NCI-H1417 treated with DMSO at 0.1 percent for 48 hours (cell line): ENCODE measurements at regions not wholly inside any gene's neighbourhood (a gene's known extent, or its start where the extent isn't known, plus 50 kb on each side); places are given as distances from the start of the nearest gene placed in this dataset.
"Not testable (repeated sequence)": the region's sequence is repeated elsewhere in the genome, so short reads cannot be mapped to it uniquely, and the experiment has no call there.

ENCODE experiments used
- DNase-seq: peaks from one replicate; lab custom pipeline; 2025; lab: John Stamatoyannopoulos, UW

DNA sequence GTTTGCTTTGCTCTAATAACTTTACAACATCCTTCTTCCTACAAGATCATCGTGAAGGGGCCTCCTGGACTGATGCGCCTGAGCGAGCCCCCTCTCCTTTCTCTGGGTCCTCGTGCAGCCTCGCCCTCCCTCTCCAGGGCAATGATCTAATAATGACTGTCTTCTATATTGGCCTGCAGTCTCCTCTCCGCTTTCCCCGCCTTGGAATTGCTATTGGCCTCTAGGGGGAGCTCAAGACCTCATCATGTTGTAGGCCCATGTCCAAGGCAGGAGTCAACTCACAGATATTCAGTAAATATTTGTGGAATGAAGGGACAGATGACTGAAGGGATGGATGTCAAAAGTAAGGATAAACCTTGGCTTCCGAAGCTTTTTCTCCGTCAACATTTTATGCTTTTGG is 1180.3 kb downstream of the TYW1 start:
- peak; percentile 3 for DNase-seq

GRCh38 chr7:68180761-68181160 is 1184.1 kb downstream of the TYW1 start:
- no peak for DNase-seq

- no peak for DNase-seq
Measured at GRCh38 chr7:68183176-68183575, 1186.5 kb downstream of the TYW1 start.

GRCh38 chr7:68185631-68186456 is 1189.2 kb downstream of the TYW1 start:
- no peak for DNase-seq

DNA sequence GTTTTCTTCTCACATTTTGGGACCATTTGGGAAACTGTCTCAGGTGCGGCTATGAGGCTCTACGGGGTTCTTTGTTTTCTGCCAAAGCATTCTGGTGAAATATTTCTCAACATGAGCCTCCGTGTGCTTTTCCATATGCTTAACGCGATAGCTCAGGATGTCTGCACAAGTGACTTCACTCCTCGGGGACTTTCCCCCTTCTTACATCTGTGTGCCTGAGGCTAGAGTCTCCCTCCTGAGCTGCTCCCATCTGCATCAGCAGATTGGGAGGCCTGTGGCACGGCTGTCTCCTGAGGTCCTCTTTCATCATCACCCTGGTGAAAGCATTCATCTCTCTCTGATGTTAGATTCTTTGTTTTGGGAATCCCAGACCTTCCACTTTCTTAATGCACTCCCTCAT is 1190.9 kb downstream of the TYW1 start:
- no peak for DNase-seq

GRCh38 chr7:68192941-68193340 is 1196.3 kb downstream of the TYW1 start:
- no peak for DNase-seq

- not testable (repeated sequence) for DNase-seq
Measured at GRCh38 chr7:68195642-68196041, 1199.0 kb downstream of the TYW1 start.

DNA sequence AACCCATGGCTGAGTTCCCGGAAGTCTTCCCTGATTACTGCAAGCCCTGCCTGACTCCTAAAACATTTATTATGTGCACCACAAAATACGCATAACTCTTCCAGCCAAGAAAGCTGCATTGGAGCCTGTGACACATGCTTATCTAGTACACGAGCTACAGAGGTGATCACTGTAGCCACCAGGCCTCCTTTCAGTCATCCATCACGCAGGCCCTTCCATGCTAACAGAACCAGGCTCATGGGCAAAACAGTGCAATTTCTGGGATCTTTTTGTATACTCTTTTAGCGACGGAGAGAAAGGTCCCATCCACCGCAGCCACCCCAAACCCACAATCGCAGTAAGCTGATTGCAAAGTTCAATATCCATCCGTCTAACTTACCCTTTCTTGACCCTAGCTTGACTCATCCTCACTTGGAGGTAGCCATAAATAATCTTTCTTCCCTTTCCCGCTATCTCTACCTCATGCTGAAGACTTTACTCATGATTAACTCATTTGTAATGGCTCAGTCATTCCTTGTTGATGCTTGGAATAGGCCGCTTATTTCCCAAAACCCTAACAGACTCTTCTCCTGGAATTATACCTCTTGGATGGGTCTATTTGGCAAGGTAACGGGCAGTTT is 1203.5 kb downstream of the TYW1 start:
- DNase-seq = no peak

- no peak for DNase-seq
Measured at GRCh38 chr7:68203251-68203650, 1206.6 kb downstream of the TYW1 start.

GRCh38 chr7:68205826-68206225 is 1209.2 kb downstream of the TYW1 start:
- DNase-seq = no peak

GRCh38 chr7:68206946-68207485 is 1210.4 kb downstream of the TYW1 start:
- DNase-seq = no peak

DNA sequence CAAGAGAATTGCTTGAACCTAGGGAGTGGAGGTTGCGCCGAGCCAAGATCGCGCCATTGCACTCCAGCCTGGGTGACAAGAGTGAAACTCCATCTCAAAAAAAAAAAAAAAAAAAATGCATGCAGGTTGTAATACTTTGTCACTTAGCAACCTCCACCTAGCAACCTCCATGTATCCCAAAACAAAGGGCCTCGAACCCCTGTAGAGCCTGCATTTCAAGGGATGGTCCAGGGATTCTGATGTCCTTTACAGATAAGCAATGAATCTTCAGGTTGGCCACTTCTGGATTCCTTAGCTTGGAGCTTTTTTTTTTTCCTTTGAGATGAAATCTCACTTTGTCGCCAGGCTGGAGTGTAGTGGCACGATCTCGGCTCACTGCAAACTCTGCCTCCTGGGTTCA is 1211.0 kb downstream of the TYW1 start:
- DNase-seq = no peak

DNA sequence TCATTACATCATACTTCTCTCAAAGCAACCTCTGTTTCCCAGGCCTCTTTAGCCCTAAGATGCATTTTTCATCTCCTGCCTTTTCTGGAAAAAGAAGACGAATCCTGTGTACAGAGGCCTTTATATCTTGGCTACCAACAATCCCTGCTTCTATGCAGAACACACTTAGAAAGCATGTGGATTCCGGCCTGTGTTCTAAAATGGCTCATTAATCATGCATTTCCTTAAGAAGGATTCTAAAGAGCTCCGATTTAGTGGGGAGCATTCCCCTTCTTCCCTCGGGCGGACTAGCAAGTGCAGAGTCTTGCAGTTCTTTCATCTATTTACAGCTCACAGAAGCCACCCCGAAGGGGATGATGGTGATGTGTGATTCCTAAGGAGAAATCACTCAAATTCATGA is 1212.9 kb downstream of the TYW1 start:
- DNase-seq = no peak

DNA sequence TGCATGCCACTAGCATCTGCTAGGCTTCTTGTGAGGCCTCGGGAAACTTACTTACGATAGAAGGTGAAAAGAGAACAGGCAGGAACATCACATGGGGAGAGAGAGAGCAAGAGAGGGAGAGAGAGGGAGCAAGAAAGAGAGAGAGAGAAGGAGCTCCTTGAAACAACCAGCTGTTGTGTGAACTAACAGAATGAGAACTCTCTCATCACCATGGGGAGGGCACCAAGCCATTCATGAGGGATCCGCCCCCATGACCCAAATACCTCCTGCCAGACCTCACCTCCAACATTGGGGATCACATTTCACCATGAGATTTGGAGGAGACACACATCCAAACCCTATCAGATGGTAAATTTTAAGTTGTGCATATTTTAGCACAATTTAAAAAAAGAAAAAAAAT is 1217.2 kb downstream of the TYW1 start:
- no peak for DNase-seq

GRCh38 chr7:68216051-68216450 is 1219.4 kb downstream of the TYW1 start:
- DNase-seq = no peak

- DNase-seq = no peak
Measured at GRCh38 chr7:68217426-68217825, 1220.8 kb downstream of the TYW1 start.

DNA sequence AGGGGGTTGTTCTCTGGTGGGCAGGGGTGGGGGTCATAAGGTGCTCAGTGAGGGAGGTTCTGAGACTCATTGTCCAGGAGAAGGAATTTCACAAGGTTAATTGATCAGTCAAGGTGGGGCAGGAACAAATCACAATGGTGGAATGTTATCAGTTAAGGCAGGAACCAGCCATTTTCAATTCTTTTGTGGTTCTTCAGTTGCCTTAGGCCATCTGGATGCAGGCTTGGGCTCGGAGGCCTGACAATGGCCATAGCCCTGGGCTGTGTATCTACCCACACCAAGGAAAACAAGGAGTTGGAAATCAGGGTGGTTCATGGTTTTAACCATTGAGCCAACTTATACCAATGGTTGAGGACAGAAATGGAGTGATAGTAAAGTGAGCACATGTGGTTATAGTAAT is 1221.8 kb downstream of the TYW1 start:
- no peak for DNase-seq

- no peak for DNase-seq
Measured at GRCh38 chr7:68222311-68222710, 1225.7 kb downstream of the TYW1 start.

GRCh38 chr7:68224041-68224741 is 1227.6 kb downstream of the TYW1 start:
- no peak for DNase-seq

DNA sequence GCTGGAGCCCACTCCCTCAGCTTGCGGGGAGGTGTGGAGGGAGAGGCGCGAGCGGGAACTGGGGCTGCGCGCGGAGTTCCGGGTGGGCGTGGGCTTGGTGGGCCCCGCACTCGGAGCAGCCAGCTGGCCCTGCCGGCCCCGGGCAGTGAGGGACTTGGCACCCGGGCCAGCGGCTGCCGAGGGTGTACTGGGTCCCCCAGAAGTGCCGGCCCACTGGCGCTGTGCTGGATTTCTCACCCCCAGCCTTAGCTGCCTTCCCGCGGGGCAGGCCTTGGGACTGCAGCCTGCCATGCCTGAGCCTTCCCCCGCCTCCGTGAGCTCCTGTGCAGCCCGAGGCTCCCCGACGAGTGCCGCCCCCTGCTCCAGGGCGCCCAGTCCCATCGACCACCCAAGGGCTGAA is 1234.4 kb downstream of the TYW1 start:
- not testable (repeated sequence) for DNase-seq

DNA sequence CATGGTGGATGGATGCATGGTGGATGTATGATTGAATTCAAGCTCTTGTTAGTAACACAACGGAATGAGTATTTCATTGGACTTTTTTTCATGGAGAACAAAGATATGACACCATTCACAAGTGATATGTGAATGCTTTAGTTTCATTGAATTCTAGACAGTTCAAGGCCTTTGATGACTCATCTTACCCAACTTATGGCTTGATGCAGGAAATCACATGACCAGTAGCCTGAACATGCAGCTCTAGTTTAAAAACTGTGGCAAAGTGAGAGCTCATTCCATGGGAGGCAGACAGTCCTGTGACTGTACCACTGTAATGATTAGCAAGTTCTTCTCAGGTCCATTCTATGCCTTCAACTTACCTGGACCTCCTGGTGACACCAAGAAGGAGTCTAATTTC is 1239.3 kb downstream of the TYW1 start:
- DNase-seq = no peak

DNA sequence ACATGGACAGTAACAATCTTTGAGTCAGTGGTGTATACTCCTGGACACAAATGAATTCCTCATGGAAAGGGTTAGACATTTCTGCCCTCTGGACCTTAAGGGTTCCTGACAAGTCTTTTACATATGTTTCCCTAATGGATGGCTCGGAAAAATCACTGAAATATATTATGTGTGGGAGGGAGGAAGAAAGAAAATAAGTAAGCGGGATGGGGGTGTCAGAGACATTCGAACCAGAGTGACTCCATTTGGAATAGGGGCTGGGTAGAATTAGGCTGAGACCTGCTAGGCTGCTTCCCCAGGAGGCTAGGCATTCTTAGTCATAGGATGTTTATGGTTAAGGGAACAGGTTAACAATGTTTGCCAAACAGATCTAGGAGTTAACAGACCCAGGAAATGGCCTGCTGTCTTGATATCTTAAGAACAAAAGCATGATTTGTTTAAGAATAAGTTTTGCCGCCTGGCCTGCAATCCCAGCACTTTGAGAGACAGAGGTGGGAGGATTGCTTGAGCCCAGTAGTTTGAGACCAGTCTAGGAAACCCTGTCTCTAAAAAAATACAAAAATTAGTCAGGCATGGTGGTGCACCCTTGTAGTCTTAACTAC is 1241.7 kb downstream of the TYW1 start:
- DNase-seq = no peak
